Parathyroid adenoma (tissue), 2 donors: ENCODE measurements at regions not wholly inside any gene's neighbourhood (a gene's known extent, or its start where the extent isn't known, plus 50 kb on each side); places are given as distances from the start of the nearest gene placed in this dataset.

Experiments
- H2AFZ ChIP-seq: fragments of 300-600 bp; sonication (generic); one replicate; pipeline ENCODE4 v1.7.0; 2017; ENCODE audit warnings: antibody characterized with exemption, mild to moderate bottlenecking
- H3K27ac ChIP-seq: fragments of 300-600 bp; sonication (generic); one replicate; pipeline ENCODE4 v1.7.0; 2017
- H3K27me3 ChIP-seq: fragments of 300-600 bp; sonication (generic); one replicate; pipeline ENCODE4 v1.7.0; 2017; ENCODE audit warnings: low read length; ENCODE audit not compliant: control insufficient read depth, insufficient read depth
- H3K36me3 ChIP-seq: fragments of 300-600 bp; sonication (generic); one replicate; pipeline ENCODE4 v1.7.0; 2017; ENCODE audit warnings: low read length; ENCODE audit not compliant: control insufficient read depth, insufficient read depth
- H3K4me1 ChIP-seq: fragments of 300-600 bp; sonication (generic); one replicate; pipeline ENCODE4 v1.7.0; 2017; ENCODE audit warnings: control low read depth
- H3K4me2 ChIP-seq: fragments of 300-600 bp; sonication (generic); one replicate; pipeline ENCODE4 v1.7.0; 2017; ENCODE audit warnings: low read length
- H3K4me3 ChIP-seq: fragments of 300-600 bp; sonication (generic); one replicate; pipeline ENCODE4 v1.7.0; 2017; ENCODE audit warnings: low read depth, low read length
- H3K79me2 ChIP-seq: fragments of 300-600 bp; sonication (generic); one replicate; pipeline ENCODE4 v1.7.0; 2017; ENCODE audit warnings: control low read depth
- H3K9ac ChIP-seq: fragments of 300-600 bp; sonication (generic); one replicate; pipeline ENCODE4 v1.7.0; 2017; ENCODE audit warnings: mild to moderate bottlenecking
- H3K9me3 ChIP-seq: fragments of 300-600 bp; sonication (generic); one replicate; pipeline ENCODE4 v1.7.0; 2017; ENCODE audit warnings: low read length; ENCODE audit not compliant: control insufficient read depth
- TF ChIP-seq, protein P1 (sequence below): fragments of 300-600 bp; sonication (generic); IDR thresholded peaks from one replicate; pipeline ENCODE4 v1.7.0; 2017; ENCODE audit warnings: antibody characterized with exemption, mild to moderate bottlenecking
- donor health status: primary hyperparathyroidism.

DNA sequence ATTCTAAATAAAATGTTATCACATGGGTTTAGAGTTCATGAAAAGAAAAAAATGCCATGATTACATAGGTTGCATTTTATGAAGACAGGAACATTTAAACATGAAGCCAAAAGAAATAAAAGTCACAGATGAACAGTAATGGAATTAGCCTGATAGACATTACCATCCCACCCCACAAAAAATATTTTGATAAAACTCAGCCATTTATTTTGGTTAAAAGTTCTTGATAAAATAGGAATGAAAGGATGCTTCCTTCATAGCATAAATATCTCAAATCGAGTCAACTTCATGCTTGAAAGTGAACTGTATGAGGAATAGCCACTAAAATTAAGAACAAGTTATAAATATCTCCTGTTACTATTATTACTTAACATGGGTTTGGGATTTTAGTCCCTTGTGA is 101.9 kb upstream of the TMC3 start:
- H3K9me3 ChIP-seq = no peaks in the 10 kb centered on the region
- H3K4me3 ChIP-seq = no peak overlapping the region
- H3K36me3 ChIP-seq = no peaks in the 10 kb centered on the region
- no peaks in the 10 kb centered on the region for H3K79me2 ChIP-seq
- H3K9ac ChIP-seq = no peak overlapping the region
- H2AFZ ChIP-seq = no peak overlapping the region
- no peak overlapping the region for H3K4me2 ChIP-seq
- H3K4me1 ChIP-seq = no peaks in the 10 kb centered on the region
- TF ChIP-seq, protein P1, sequence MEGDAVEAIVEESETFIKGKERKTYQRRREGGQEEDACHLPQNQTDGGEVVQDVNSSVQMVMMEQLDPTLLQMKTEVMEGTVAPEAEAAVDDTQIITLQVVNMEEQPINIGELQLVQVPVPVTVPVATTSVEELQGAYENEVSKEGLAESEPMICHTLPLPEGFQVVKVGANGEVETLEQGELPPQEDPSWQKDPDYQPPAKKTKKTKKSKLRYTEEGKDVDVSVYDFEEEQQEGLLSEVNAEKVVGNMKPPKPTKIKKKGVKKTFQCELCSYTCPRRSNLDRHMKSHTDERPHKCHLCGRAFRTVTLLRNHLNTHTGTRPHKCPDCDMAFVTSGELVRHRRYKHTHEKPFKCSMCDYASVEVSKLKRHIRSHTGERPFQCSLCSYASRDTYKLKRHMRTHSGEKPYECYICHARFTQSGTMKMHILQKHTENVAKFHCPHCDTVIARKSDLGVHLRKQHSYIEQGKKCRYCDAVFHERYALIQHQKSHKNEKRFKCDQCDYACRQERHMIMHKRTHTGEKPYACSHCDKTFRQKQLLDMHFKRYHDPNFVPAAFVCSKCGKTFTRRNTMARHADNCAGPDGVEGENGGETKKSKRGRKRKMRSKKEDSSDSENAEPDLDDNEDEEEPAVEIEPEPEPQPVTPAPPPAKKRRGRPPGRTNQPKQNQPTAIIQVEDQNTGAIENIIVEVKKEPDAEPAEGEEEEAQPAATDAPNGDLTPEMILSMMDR = no peak
- no peaks in the 10 kb centered on the region for H3K27me3 ChIP-seq
- no peak overlapping the region for H3K27ac ChIP-seq

DNA sequence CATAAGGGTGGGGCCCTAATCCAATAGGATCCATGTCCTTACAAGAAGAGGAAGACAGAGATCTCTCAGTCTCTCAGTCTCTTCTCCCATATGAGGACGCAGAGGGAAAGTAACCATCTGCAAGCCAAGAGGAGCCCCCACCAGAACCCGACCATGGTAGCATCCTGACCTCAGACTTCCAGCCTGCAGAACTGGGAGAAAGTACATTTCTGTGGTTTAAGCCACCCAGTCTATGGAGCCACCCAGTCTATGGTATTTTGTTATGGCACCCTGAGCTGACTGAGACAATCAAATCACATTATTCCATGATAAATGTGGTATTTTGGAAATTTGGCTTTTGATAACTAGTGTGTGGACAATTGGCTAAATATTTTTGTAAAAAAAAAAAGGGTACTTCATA is 101.5 kb upstream of the TMC3 start:
- no peaks in the 10 kb centered on the region for H3K27me3 ChIP-seq
- H3K9me3 ChIP-seq = no peaks in the 10 kb centered on the region
- TF ChIP-seq, protein P1 = no peak
- H3K27ac ChIP-seq = no peak overlapping the region
- no peak overlapping the region for H3K4me3 ChIP-seq
- H3K4me2 ChIP-seq = no peak overlapping the region
- H3K9ac ChIP-seq = no peak overlapping the region
- no peaks in the 10 kb centered on the region for H3K4me1 ChIP-seq
- H2AFZ ChIP-seq = no peak overlapping the region
- no peaks in the 10 kb centered on the region for H3K36me3 ChIP-seq
- H3K79me2 ChIP-seq = no peaks in the 10 kb centered on the region

DNA sequence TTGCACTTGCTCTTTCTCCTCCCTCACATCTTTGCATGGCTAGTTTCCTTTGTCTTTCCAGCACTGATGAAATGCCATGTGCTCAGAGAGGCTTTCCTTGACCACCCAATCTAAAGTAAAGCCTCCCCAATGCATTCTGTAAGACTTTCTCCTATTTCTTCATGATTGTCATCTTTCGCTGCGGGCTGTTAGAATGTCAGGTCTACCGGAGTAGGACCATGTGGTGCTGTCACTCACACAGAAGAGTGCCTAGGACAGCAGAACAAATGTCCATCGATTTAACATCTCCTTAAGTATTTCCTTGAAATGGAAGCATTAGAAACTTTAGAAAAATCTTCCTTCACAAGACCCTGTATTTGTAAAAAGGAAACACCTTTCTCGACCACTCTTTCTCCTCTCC is 99.9 kb upstream of the TMC3 start:
- no peak overlapping the region for H3K27ac ChIP-seq
- TF ChIP-seq, protein P1 = no peak
- no peak overlapping the region for H2AFZ ChIP-seq
- H3K9ac ChIP-seq = no peak overlapping the region
- no peaks in the 10 kb centered on the region for H3K79me2 ChIP-seq
- no peaks in the 10 kb centered on the region for H3K9me3 ChIP-seq
- no peaks in the 10 kb centered on the region for H3K36me3 ChIP-seq
- H3K4me2 ChIP-seq = no peak overlapping the region
- H3K4me1 ChIP-seq = no peaks in the 10 kb centered on the region
- no peak overlapping the region for H3K4me3 ChIP-seq
- H3K27me3 ChIP-seq = no peaks in the 10 kb centered on the region

DNA sequence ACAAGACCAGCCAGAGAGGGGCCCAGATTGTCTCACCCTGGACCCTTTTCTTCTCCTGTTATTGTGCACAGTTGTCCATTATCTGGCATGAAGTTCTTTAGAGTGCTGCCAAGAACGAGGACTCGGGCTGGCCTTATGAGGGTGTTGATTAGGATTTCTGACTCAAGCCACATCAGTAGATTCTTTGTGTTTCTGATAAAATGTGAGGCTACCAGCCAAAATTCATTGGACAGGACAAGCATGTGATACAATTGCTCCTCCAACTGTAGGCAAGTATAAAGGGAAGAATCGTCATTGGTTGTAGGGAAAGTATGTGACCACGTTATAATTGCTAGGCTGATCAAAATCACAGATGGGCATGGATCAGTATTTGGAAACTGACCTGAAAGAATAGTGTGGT is 99.2 kb upstream of the TMC3 start:
- Histone ChIP-seq H3K79me2 (no peaks in the 10 kb centered on the region), H3K27me3 (no peaks in the 10 kb centered on the region), H3K4me3 (no peak overlapping the region), H2AFZ (no peak overlapping the region), H3K27ac (no peak overlapping the region), H3K36me3 (no peaks in the 10 kb centered on the region), H3K9me3 (no peaks in the 10 kb centered on the region), H3K4me2 (no peak overlapping the region), H3K9ac (no peak overlapping the region), H3K4me1 (no peaks in the 10 kb centered on the region)
- TF ChIP-seq, protein P1 = no peak

DNA sequence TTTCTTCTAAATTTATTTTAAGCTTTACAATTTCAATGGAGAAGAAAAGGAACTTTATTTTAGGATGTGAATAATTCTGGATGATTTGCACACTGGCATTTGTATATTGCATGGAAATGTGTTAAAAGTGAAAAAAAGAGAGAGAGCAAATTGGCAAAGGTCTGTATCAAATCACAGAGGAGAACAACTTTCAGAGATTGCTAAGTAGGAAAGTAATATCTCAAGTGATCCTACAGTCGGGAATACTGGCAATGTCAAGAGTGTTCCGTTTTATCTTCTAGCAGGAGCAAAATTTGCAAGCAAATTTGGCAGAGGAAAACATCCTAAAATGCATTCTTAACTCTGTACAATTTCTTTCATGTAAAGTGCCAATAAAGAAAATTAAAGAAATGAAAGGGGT is 97.1 kb upstream of the TMC3 start:
- no peaks in the 10 kb centered on the region for H3K27me3 ChIP-seq
- no peak overlapping the region for H3K27ac ChIP-seq
- no peaks in the 10 kb centered on the region for H3K36me3 ChIP-seq
- H3K9me3 ChIP-seq = no peaks in the 10 kb centered on the region
- TF ChIP-seq, protein P1 = no peak
- no peaks in the 10 kb centered on the region for H3K4me1 ChIP-seq
- H3K4me3 ChIP-seq = no peak overlapping the region
- H3K79me2 ChIP-seq = no peaks in the 10 kb centered on the region
- no peak overlapping the region for H3K9ac ChIP-seq
- no peak overlapping the region for H3K4me2 ChIP-seq
- no peak overlapping the region for H2AFZ ChIP-seq
